Pancreas (tissue), 10 donors: ENCODE measurements at regions not wholly inside any gene's neighbourhood (a gene's known extent, or its start where the extent isn't known, plus 50 kb on each side); places are given as distances from the start of the nearest gene placed in this dataset.

ENCODE experiments used
- ATAC-seq, 4 donors: fragments of 200-7000 bp; cut with Tn5 transposase; one replicate each; pipeline versions ENCODE4 v1.8.0 to v1.9.1; 2020; ENCODE audit warnings: mild to moderate bottlenecking in 4 of 4, moderate library complexity in 4 of 4
- DNase-seq, 6 donors: peaks; one replicate each; pipeline ENCODE4 v3.0.0-alpha.2; 2020
- FAIRE-seq: peaks from 2 replicates; lab custom pipeline; 2012; peaks lifted over from hg19 to GRCh38; lab: Jason Lieb, UNC
- H3K27ac ChIP-seq, 4 donors: fragments of 200-600 bp; sonication (generic); 1 replicate in 3 of 4; 2 replicates in 1 of 4; pipeline versions ENCODE4 v1.5.0 to v1.8.0; 2020
- H3K27me3 ChIP-seq, 4 donors: fragments of 200-600 bp; one replicate each; pipeline ENCODE4 v1.8.0; 2021
- H3K36me3 ChIP-seq, 3 donors: fragments of 200-600 bp; sonication (generic) in 1 of 3; one replicate each; pipeline versions ENCODE4 v1.5.0 to v1.8.0; 2020 to 2021
- H3K4me1 ChIP-seq, 3 donors: fragments of 200-600 bp; one replicate each; pipeline ENCODE4 v1.8.0; 2021
- H3K4me3 ChIP-seq, 4 donors: fragments of 200-600 bp; sonication (generic) in 2 of 4; one replicate each; pipeline versions ENCODE4 v1.5.0 to v1.8.0; 2020 to 2021
- H3K9me3 ChIP-seq, 4 donors: fragments of 200-600 bp; one replicate each; pipeline ENCODE4 v1.8.0; 2021
- CTCF ChIP-seq, 4 donors: fragments of 200-600 bp; sonication (generic) in 3 of 4; IDR thresholded peaks; one replicate each; pipeline versions ENCODE4 v1.5.0 to v1.8.0; 2021; ENCODE audit warnings: antibody characterized with exemption in 4 of 4
- WGBS, 2 donors: extraction: QIAGEN DNeasy Blood & Tissue Kit; methylation state at CpG; one replicate each; pipeline ENCODE4 v1.1.7; 2013; 5-methylcytosine and 5-hydroxymethylcytosine counted together
- intact Hi-C, 3 donors: fragments of 100-400 bp; cut with DNase I; formaldehyde crosslinking; loops; one replicate each; pipeline versions ENCODE4 v1.11.1 to v1.14.2; 2022
- donor health status: healthy with polysubstance abuse.
- donor health status: DM: no; HTN: no; CAD: no; lungs with moderate emphysema.
- donor health status: DM: no; HTN: no; CAD: no.
- donor health status: control.
- donor health status: control.
- donor health status: Bipolar disorder and iron deficiency.
- donor health status: DM: yes; HTN: yes; CAD: no.
- donor health status: DM: no; HTN: no; CAD: no.
- donor health status: DM: no; HTN: no; CAD: no.
- donor health status: DM: yes; HTN: yes; CAD: no.

DNA sequence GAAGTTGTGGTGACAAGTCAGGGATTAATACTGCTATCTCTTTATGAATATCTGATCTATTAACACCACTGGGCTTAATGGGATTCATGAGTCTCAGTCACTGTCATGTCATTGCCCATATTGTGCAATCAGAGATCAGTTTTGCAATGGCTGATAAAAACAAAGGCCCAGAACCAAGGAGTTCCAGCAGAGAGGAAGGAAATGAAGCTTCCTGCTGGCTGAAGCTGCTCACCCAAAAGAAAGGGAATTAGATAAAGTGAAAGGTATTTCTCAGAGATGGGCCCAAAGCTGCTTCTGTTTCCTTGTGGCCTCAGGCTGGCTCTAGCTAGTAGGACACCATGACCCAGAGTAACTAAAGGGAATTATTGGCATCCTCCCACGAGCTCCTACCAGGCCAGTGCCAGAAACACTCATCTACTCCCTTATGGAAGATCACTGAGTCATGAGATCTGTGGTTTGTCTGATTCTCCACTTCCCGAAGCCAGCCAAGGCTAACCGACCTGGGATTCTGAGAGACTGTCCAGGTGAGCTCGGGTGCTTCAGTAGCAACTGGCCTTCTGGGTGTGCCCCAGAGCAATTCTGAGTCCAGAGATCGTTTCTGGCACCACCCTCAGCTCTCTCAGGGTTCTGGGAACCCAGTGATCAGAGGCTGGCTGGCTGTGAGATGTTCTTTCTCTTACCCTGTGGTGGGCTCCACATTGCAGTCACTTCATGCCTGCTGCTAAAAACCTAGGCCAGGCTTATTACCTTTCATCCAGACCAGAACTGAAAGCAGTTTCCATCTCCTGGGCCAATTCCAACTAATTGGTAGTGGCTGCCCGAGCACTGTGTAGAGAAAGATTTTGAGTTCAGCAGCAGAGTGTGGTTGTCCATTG, 129.5 kb upstream of the PELI1 start:
- intact Hi-C loops: no loop called here
- Histone ChIP-seq H3K9me3 (no peaks in the 10 kb centered on the region), H3K27ac (peak overlapping the region in 3 of 4 donors; percentile 35 to 74 (median 66)), H3K27me3 (no peaks in the 10 kb centered on the region), H3K4me1 (peaks cover 0 to 14% (median 12%) of the 10 kb centered on the region in 3 donors), H3K4me3 (no peak overlapping the region), H3K36me3 (no peaks in the 10 kb centered on the region)
- WGBS, 2 donors: 59% methylated on average over 6 of the region's 6 CpGs
- DNase-seq (peak in 1 of 6 donors; percentile 20), FAIRE-seq (no peak), ATAC-seq (peak in 3 of 4 donors; percentile 57 to 80 (median 65))
- TF ChIP-seq CTCF (IDR thresholded peaks at IDR 0.05): no peak

- WGBS, 2 donors: 71 to 78% methylated on average over 2 of the region's 2 CpGs
- no peak for TF ChIP-seq CTCF (IDR thresholded peaks at IDR 0.05)
- Histone ChIP-seq H3K4me1 (peaks cover 0 to 14% (median 12%) of the 10 kb centered on the region in 3 donors), H3K36me3 (no peaks in the 10 kb centered on the region), H3K27me3 (no peaks in the 10 kb centered on the region), H3K4me3 (no peak overlapping the region), H3K9me3 (no peaks in the 10 kb centered on the region), H3K27ac (peak overlapping the region in 2 of 4 donors; percentile 66 to 74)
- FAIRE-seq (no peak), DNase-seq (no peak), ATAC-seq (peak in 2 of 4 donors; percentile 35 to 68)
- intact Hi-C loops: no loop called here
These were observed 130.4 kb upstream of the PELI1 start for GRCh38 chr2:64274399-64275173.

GRCh38 chr2:64275174-64275466, 130.9 kb upstream of the PELI1 start:
- intact Hi-C loops: no loop called here

GRCh38 chr2:64276417-64277095, 132.3 kb upstream of the PELI1 start:
- FAIRE-seq: no peak
- Histone ChIP-seq H3K36me3 (no peaks in the 10 kb centered on the region), H3K9me3 (no peaks in the 10 kb centered on the region), H3K27ac (peak overlapping the region; percentile 1 to 75 (median 60)), H3K4me3 (no peak overlapping the region), H3K4me1 (peaks cover 0 to 14% (median 12%) of the 10 kb centered on the region in 3 donors), H3K27me3 (no peaks in the 10 kb centered on the region)
- ATAC-seq: no peak
- intact Hi-C loops: no loop called here
- TF ChIP-seq CTCF (IDR thresholded peaks at IDR 0.05): no peak
- DNase-seq: no peak
- WGBS, 2 donors: 83 to 85% methylated on average over 3 of the region's 3 CpGs

More at GRCh38 chr2:64275174-64275466, 130.9 kb upstream of the PELI1 start:
- ATAC-seq (no peak), DNase-seq (no peak), FAIRE-seq (peak; percentile 71)
- Histone ChIP-seq H3K27ac (no peak overlapping the region), H3K4me3 (no peak overlapping the region), H3K4me1 (peaks cover 0 to 14% (median 12%) of the 10 kb centered on the region in 3 donors), H3K9me3 (no peaks in the 10 kb centered on the region), H3K36me3 (no peaks in the 10 kb centered on the region), H3K27me3 (no peaks in the 10 kb centered on the region)
- no peak for TF ChIP-seq CTCF (IDR thresholded peaks at IDR 0.05)
